ENCODE measurements at regions not wholly inside any gene's neighbourhood (a gene's known extent, or its start where the extent isn't known, plus 50 kb on each side); places are given as distances from the start of the nearest gene placed in this dataset.

- Histone ChIP-seq H3K27me3 (ENCODE audit: control insufficient read depth, insufficient read depth, low read length) (no peaks in the 10 kb centered on the region), H3K9me3 (ENCODE audit: control insufficient read depth, insufficient read depth, low read depth, low read length) (no peaks in the 10 kb centered on the region), H3K36me3 (ENCODE audit: control insufficient read depth, insufficient read depth, low read length) (no peaks in the 10 kb centered on the region), H3K4me1 (ENCODE audit: control insufficient read depth, insufficient read depth, low read length) (no peaks in the 10 kb centered on the region), H3K4me3 (ENCODE audit: low read depth in 2 of 2, low read length in 2 of 2) (no peak overlapping the region), H3K27ac (ENCODE audit: low read length) (no peak overlapping the region)
- TF ChIP-seq TCF7L2 (IDR thresholded peaks at IDR 0.05; ENCODE audit: low read depth, low read length) (no peak), REST (IDR thresholded peaks at IDR 0.05; ENCODE audit: insufficient read depth in 1 of 2, low read depth in 2 of 2, low read length in 1 of 2) (no peak), POLR2AphosphoS5 (IDR thresholded peaks at IDR 0.05; ENCODE audit: low read depth, low read length) (no peak), SIN3A (IDR thresholded peaks at IDR 0.05; ENCODE audit: borderline replicate concordance, insufficient read depth, low read depth, low read length) (no peak), CTCF (IDR thresholded peaks at IDR 0.05) (no peak)
- intact Hi-C loops (cut with micrococcal nuclease; ENCODE audit: unreplicated experiment) (no loop called here), in situ Hi-C loops (cut with HindIII; ENCODE audit: low pct_unique_long_range_greater_than_20kb, low sequenced_read_pairs) (no loop called here)
- no peak for ATAC-seq
- ChIA-PET CTCF (no interaction called here), POLR2A (no interaction called here)
- BruUV-seq (replicated peaks): no TSS peak
- no peak for DNase-seq (ENCODE audit: low read depth, low spot score)
These were observed 670.4 kb downstream of the CBLN2 start for GRCh38 chr18:71873695-71874094.

GRCh38 chr18:71865888-71866287, 678.3 kb downstream of the CBLN2 start:
- H3K9me3 ChIP-seq (ENCODE audit: control insufficient read depth, insufficient read depth, low read depth, low read length): no peaks in the 10 kb centered on the region
- no peaks in the 10 kb centered on the region for H3K27me3 ChIP-seq (ENCODE audit: control insufficient read depth, insufficient read depth, low read length)
- DNase-seq (ENCODE audit: low read depth, low spot score): no peak
- H3K4me1 ChIP-seq (ENCODE audit: control insufficient read depth, insufficient read depth, low read length): no peaks in the 10 kb centered on the region
- H3K27ac ChIP-seq (ENCODE audit: low read length): no peak overlapping the region
- TF ChIP-seq CTCF (IDR thresholded peaks at IDR 0.05) (no peak), TCF7L2 (IDR thresholded peaks at IDR 0.05; ENCODE audit: low read depth, low read length) (no peak), SIN3A (IDR thresholded peaks at IDR 0.05; ENCODE audit: borderline replicate concordance, insufficient read depth, low read depth, low read length) (no peak), POLR2AphosphoS5 (IDR thresholded peaks at IDR 0.05; ENCODE audit: low read depth, low read length) (no peak), REST (IDR thresholded peaks at IDR 0.05; ENCODE audit: insufficient read depth in 1 of 2, low read depth in 2 of 2, low read length in 1 of 2) (no peak)
- CTCF ChIA-PET: no interaction called here
- no peak for ATAC-seq
- in situ Hi-C loops (cut with HindIII; ENCODE audit: low pct_unique_long_range_greater_than_20kb, low sequenced_read_pairs): no loop called here
- no peak overlapping the region for H3K4me3 ChIP-seq (ENCODE audit: low read depth in 2 of 2, low read length in 2 of 2)
- intact Hi-C loops (cut with micrococcal nuclease; ENCODE audit: unreplicated experiment): no loop called here
- H3K36me3 ChIP-seq (ENCODE audit: control insufficient read depth, insufficient read depth, low read length): no peaks in the 10 kb centered on the region
- POLR2A ChIA-PET: no interaction called here
- BruUV-seq (replicated peaks): no TSS peak
